Right lobe of liver (tissue), 4 donors: ENCODE measurements at regions not wholly inside any gene's neighbourhood (a gene's known extent, or its start where the extent isn't known, plus 50 kb on each side); places are given as distances from the start of the nearest gene placed in this dataset.

Source experiments
- POLR2A ChIP-seq: fragments of 450-650 bp; IDR thresholded peaks from one replicate; pipeline ENCODE4 v1.6.1; 2017; ENCODE audit warnings: antibody characterized with exemption, mild to moderate bottlenecking
- TF ChIP-seq, protein P1 (sequence below), 4 donors: fragments of 200-600 bp in 3 of 4; fragments of 450-650 bp in 1 of 4; IDR thresholded peaks; one replicate each; pipeline versions ENCODE4 v1.5.1 to v1.8.0; 2016 to 2022; ENCODE audit warnings: antibody characterized with exemption in 4 of 4, mild to moderate bottlenecking in 2 of 4
- donor health status: DM: no; HTN: no; CAD: no.
- donor health status: DM: no; HTN: no; CAD: no.
- donor health status: DM: no; HTN: yes; CAD: no.

DNA sequence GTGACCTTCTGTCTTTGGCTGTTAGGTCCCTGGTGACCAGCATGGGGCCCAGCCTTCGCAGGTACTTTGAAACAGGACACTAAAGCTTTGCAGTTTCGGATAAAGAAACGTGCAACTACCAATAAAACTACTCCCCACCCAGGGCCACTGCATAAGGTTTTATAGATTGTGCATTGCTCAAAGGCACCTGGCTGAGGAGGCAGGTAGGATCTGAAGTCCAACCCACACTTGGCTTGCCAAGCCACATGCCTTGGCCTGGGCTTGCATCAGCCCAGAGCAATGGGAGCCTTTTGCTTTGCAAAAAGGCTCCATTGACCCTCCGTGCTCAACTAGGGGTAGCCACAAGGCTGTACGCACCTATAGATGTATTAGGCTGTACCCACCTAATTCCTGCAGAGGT is 84.4 kb upstream of the SYT6 start:
- TF ChIP-seq, protein P1, sequence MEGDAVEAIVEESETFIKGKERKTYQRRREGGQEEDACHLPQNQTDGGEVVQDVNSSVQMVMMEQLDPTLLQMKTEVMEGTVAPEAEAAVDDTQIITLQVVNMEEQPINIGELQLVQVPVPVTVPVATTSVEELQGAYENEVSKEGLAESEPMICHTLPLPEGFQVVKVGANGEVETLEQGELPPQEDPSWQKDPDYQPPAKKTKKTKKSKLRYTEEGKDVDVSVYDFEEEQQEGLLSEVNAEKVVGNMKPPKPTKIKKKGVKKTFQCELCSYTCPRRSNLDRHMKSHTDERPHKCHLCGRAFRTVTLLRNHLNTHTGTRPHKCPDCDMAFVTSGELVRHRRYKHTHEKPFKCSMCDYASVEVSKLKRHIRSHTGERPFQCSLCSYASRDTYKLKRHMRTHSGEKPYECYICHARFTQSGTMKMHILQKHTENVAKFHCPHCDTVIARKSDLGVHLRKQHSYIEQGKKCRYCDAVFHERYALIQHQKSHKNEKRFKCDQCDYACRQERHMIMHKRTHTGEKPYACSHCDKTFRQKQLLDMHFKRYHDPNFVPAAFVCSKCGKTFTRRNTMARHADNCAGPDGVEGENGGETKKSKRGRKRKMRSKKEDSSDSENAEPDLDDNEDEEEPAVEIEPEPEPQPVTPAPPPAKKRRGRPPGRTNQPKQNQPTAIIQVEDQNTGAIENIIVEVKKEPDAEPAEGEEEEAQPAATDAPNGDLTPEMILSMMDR (IDR thresholded peaks at IDR 0.05), result no peak
- TF ChIP-seq POLR2A, result no peak
